Forelimb muscle (tissue), 1 donor: ENCODE measurements at regions not wholly inside any gene's neighbourhood (a gene's known extent, or its start where the extent isn't known, plus 50 kb on each side); places are given as distances from the start of the nearest gene placed in this dataset.
"Not testable (repeated sequence)": the region's sequence is repeated elsewhere in the genome, so short reads cannot be mapped to it uniquely, and the experiment has no call there.

Experiments used
- DNase-seq: peaks from one replicate; pipeline ENCODE4 v3.0.0-alpha.2; 2013; ENCODE audit warnings: low read depth

DNA sequence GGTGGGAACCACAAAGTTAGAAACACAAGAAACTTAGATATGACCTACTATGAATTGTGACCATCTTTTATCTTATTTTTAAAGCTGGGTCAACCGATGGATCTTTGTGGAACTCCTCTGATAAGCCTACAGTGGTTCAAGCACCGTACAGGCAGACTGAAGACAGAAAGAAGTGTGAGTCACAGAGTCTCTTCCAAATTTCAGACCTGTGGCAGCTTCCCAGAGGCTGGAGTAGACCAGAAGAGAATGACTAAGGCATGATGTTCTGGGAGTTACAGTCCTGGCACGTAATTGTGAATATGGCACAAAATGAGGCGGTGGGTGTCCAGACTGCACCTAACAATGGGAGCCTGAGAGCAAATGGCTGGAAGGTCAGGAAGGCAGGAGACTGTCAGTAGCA lies 70.0 kb downstream of the LMO4 start:
- DNase-seq = no peak

DNA sequence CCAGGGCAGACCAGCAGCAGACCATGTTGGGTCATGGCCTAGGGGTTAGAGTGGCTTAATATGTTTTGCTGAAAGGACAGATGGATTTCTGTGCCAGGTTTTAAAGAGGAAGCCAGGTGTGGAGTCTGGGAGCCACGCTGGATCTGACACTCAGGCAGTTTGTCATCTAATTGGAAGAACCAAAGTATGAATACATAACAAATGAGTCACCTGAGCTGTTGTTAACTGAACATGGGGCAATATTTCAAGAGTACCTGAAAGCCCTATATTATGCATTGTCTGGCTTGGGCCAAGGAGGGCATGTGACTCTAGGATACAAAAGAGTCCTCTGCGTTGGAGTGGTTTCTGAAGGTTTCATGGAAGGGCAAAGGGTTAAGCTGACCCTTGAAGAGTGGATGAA lies 70.6 kb downstream of the LMO4 start:
- DNase-seq = no peak

DNA sequence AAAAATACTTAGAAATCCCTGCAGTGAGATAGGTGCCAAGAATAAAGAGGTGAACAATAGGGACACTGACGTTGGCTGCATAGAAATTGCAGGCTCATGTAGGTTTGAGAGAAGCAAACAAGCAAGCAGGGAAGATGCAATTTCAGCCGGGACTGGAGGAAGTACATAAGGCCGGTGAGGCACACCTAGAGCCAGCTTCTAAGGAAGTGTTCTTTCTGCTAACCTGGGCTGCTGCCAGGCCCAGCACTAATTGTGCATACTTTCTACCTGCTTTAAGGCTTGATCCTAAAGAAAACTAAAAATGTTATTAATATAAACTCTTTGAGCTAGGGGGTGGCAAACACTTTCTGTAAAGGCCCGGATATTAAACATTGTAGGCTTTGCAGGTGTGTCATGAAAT lies 71.0 kb downstream of the LMO4 start:
- no peak for DNase-seq

DNA sequence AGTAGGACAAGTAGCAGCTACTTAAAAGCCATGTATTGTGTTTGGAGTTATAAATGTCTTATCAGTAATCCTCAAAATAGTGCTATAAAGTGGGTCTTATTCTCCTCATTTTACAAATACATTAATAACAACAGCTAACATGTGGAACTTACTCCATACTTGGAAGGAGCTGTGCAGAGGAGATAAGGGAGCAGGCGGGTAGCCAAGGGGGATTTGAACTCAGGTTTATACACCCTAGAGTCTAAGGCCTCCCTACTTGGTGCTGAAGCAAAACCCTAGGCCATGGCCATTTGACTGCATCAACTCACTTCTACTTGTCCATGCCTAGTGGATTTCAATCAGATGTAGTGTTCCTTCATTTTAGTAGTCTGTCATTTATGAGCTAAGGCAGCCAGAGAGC lies 72.1 kb downstream of the LMO4 start:
- DNase-seq = no peak

DNA sequence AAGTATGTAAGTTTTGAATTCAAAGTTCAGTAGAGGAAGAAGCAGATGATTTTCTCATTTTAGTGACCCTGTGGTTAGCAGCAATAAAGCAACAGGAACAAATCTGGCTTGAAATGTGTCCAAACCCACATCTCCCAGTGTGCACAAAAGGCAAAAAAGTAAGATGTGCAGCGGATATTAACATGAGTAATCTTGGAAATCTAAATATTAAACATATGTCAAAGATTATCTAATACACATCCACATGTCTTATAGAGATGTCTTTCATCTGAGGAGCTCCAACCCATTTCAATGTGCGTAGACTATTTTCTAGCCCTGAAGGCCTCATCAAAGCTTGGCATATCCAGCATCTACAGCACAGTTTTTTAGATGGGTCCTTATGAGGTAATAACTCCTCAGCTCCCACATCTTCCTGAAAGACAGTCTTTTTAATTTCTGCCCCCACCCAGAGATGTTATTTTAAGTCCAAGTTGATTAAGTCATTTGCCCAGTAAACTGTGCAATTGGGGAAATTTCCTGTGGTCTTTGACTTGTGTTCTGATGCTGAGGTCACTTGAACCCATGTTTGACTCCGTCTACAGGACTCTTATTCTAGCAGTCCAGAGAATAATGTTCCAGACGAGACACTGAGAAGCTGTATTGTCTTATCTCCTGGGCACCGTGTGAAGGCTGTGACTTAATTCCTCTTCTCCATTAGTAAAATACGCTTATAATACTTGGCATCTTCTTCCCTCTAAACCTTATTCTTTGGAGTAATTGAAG lies 73.7 kb downstream of the LMO4 start:
- peak; percentile 94 for DNase-seq

DNA sequence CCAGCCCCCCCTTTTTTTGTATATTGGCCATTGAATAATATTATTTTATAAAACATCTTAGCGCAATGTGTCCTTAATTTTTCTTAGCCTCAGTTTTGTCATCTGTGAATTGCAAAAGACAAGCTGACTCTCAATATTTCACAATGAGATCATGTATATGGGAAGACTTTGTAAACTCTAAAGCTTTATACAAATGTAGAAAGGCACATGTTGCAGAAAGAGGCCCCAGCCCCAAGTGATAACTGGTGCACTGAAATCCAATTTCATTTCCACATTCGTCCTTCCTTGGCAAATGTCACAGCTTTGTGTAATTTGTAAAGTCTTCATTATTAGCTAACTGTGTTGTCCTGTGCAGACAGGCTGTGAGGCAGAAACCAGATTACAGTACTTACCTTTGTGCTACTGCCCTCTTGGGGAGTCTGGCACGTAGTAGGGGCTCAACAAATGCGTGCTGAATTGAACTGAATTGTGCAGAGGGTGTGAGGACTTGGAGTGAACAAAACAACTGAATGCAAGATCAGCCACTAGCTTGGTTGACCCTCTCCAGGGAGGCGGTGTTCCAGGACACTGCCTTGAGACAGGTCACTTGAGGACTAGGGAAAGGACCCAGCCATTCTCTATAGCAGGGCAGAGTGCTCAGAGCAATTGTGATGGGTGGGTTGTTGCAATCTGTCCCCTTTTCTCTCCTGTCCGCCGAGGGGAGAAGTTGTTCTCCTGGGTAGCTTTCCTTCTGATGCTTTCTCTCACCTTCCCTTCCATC lies 74.6 kb downstream of the LMO4 start:
- no peak for DNase-seq

DNA sequence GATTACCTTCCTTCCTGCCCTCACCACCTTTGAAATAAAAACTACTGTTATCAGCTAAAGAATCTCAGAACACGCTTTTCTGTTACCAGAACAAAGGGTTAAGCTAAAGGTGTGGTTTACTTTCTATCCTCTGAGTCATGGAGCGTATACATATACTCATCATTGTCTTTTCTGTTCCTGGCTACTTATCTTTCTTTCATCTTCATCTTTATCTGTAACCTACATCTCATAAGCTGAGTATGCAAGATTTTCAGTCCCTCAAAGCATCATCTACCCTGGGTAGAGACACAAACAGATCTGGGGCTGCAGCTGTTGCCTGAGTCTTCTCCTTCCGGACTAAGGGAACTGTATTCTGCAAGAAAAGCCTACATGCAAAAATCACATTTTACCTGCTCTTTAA lies 75.6 kb downstream of the LMO4 start:
- DNase-seq = no peak

DNA sequence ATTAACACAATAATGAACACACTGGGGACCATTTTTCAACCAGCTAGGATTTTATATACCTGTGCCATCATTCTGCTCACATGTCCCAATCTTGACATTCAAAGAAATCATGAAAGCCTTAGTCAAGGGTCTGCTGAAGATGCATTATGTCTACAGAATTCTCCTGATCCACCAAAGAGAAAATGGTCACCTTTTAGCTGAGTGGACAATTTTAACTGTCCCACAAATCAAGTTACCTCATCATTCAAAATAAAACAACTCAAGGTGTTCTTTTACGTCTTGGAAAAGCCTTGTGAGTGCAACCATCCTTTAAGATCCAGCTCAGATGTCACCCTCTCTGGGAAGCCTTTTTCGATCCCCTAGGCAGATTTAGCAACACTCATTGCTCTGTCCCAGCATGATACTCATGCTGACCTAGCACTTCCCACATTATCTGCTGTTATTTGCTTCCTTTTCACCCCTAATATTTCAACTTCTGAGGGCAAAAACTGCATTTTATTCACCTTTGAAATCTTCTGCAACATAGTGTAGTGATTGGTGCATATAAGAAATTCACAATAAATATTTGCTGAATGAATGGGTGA lies 80.1 kb downstream of the LMO4 start:
- no peak for DNase-seq

DNA sequence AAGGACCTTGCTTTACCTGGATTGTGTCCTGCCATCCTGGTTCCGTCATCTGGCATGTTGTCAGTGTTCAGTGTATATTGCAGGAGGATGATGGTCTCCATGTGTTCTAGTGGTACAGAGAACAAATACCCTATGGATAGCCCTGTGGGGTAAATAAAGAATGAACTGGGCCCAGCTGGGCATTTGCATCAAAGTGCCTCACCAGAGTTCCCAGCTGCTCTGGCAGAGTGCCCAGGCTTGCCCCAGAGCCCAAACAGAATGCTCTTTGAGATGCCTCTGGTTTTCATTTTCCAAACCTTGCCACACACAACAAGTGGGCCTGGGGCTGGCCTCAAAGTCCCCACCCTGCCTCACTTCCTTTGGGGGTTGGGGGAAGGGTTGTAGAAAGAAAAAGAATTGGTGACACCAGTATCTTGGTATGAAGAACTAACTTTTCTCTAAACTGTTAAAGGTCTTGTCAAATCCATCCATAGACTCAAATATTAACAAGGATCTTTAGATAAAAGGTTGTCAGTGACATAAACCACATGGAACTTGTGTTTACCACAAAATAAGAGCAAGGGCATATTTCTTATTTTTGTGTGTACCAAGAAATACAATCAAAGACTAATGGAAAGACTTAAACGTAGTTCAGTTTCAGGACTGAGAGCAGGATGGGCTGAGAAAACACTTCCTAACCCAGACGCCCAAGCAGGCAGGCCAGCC lies 82.2 kb downstream of the LMO4 start:
- no peak for DNase-seq

DNA sequence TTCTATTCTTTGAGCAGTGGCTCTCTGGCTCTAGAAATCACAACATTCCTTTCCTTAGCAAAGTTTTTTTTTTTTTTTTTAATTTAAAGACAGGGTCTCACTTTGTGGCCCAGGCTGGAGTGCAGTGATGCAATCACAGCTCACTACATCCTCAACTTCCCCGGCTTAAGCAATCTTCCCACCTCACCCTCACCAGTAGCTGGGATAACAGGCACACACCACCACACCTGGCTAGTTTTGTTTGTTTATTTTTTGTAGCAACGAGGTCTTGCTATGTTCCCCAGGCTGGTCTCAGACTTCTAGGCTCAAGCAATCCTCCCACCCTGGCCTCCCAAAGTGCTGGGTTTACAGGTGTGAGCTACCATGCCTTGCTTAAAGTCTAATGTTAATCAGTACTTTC lies 85.2 kb downstream of the LMO4 start:
- DNase-seq = not testable (repeated sequence)

DNA sequence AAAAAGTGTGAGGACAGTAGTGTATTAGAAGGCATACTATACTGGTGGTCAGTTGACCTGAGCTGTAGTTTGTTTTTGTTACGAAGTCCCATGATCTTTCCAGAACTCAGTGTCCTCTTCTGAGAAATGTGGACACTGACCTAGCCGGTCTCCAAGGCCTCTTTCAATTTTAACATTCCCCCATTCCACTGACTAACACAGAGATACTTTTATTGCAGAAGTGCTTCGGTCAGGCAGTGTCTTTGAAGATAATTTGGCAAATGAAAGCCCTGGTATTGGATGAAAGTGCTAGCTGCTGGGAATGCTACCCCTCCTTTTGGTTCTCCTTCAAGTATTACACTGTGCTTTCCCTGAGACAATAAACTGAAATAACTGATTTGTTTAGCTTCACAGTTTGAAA lies 89.4 kb downstream of the LMO4 start:
- DNase-seq = no peak

DNA sequence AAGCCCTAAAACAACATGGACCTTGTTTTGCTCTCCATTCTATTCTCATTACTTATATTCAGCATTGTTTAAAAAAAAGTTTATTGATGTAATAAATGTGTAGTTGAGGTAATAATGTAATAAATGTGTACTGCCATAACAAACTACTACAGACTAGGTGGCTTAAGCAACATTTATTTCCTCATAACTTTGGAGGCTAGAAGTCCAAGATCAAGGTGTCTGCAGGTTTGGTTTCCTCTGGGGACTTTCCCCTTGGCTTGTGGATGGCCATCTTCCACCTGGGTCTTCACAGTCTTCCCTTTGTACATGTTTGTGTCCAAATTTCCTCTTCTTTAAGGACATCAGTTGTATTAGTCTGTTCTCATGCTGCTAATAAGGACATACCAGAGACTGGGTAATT lies 93.1 kb downstream of the LMO4 start:
- DNase-seq = no peak

DNA sequence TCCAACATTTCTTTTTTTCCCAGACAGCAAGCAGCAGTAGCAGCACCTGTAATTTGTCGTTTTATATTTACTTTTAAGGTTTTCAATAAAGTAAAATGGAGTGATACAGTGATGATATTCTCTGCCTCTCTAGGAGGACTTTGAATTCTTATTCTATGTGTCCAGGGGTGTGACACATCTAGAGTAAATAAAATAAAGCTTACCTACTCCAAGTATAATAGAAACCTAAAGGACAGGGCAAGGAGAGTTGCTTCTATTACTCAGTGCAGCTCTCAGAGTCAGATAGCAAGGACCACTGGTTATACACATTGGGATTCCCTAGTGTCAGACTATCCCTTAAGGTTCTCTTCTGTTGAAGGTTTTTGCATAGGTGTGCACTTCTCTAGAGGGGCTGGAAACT lies 95.9 kb downstream of the LMO4 start:
- no peak for DNase-seq

DNA sequence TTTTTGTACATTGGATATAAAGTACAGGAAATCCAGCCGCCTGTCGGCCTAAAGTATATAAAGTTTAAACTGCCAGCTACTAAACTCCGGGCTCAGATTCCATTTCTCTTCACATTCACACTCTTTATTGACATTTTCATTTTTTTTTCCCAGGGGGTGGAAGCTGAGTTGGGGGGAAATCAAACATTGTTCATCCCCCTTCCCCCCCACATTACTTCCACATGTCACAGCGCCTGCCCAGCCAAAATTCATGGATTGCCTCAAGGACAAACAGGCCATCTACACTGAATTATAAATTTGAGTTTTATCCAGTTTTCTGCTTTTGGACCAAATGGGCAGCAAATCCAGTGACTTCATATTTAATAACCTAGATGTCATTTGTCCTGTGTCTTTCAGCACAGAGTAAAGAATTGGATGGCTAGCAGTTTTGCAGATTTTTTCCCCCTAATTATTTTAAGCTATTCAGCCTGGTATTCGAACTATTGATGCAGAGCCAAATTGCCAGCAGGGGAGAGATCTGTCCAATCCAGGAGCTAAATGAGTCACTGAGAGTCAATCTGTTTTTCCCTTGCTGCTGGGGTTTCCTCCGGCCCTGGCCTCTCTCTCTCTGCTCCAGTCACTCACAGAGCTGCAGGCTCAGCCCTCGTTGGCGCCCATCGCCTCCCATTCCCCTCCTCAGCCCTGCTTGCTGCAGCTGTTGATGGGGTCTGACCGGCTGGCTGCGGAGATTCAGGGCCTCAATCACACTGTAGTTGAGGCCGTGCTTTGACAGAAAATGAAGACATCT lies 98.0 kb downstream of the LMO4 start:
- no peak for DNase-seq

DNA sequence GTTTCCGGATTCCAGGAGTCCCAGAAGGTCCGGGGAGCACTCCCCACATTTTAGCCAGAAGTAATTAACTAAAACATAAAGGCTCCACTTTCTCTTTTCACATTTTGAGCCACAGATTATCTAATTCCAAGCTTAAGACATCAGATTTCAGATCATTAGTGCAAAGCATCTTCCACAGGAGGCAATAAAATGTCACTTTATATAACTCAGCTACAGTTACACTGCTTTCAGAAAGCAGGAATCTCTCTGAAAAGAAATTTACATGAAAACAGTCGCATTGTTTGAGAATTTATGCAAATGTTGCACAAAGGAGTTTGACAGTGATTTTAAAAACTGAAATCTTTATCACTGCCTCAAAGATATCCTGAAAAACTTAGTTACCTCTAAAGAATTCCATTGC lies 99.7 kb downstream of the LMO4 start:
- no peak for DNase-seq

DNA sequence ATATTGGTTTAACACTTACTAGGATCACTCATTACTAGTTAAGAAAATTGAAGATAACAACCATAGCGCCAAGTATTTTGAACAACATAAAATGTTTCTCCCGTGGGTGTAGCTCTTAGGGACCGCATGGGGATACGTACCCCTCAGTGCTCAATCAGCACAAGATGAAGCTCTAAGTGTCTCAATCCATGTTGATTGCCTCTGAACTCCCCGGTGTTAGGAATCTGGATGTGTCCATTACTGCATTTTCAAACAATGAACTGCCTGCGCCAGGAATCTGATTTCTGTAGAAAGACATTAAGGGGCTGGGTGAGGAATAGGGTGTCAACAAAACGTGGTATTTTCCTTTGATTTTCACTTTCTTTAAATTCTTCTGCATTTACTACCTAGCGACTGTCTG lies 100.2 kb downstream of the LMO4 start:
- no peak for DNase-seq

DNA sequence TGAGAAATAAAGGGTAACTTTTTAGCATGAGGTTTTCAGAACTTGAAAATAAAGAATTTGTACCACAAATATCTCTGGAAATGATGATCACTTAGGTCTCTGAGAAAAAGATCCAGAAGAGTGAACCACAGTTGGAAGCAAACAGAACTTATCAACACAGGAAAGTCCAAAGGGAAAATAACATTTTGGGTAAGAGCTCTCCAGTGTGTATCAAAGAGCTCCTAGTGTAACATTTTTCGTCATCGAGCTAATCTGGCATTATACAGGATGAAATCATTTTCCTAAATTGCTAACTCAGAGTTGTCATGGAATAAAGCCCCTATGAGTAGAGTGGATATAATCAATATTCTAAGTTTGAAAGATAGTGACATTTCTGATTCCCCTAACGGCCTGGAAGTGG lies 104.0 kb downstream of the LMO4 start:
- DNase-seq = no peak

DNA sequence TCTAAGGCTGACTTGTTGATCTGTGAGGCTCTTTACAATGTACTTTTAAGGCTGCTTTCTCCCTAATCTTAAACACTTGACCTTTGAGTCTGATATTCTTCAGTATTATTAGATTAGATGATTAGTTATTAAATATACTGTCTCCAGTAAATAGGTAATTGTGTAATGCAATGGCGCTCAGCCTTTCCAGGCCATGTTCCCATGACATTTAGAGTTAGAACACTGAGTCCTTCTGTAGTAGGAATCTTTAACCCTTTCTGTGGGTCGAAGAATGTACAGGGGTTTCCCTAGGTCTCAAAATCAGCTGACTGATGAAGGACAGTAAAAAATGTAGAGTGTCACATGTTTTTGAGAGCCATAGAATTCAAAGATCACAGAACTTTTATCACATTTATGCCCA lies 104.4 kb downstream of the LMO4 start:
- not testable (repeated sequence) for DNase-seq

DNA sequence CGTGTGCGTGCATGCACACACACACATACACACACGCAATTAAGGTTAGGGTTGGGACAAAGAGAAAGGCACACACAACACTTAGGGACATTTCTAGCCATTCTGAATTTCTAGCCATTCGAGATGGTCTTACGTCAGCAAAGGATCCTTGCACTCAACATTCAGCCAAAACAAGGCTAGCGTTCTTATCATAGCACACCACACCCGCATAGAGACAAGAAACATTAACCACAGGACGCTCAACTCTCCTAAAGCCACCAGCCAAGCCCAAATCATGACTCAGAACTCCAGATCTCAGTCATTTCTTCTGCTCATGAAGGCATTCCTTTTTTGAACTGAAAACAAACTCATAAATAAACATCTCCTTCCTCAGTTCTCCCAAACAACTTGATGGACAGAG lies 106.8 kb downstream of the LMO4 start:
- no peak for DNase-seq

DNA sequence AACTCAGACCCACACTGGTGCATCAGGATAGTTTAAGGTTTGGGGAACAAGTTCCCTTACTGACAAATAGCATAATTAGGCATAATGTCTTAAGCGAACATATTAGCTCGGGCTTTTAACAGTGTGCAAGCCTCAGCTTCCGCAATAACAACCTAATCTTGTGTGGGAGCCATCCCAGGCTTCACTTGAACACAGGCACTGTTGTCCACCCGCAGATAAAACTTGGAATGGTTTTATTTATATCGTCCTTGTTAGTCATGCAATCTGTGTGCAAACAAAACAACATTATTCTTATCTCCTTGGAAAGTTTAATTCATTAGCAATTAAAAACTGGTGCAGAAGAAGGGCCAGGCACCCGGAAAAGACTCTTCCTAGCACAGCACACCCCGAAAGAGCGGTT lies 107.4 kb downstream of the LMO4 start:
- DNase-seq = not testable (repeated sequence)

DNA sequence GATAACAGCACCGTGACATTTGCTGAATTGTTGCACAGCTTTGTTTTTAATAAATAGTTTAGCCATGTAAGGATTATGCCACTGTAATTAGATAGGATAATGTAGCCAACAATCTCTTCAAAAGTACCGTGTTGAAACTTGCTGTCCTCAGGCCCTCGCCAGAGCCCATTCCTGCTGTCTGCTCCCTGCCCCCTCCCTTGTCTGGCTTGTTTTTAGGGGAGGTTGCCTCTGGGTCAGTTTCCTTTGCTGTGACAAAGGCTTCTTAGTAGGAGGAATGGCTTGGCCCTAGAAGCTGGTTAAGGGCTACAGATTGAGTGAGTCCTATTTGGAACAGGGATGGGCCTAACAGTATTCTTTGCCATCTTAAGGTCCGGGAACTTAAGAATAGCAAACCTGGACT lies 107.9 kb downstream of the LMO4 start:
- DNase-seq = no peak
